ENCODE measurements at regions not wholly inside any gene's neighbourhood (a gene's known extent, or its start where the extent isn't known, plus 50 kb on each side); places are given as distances from the start of the nearest gene placed in this dataset.
"Not testable (repeated sequence)": the region's sequence is repeated elsewhere in the genome, so short reads cannot be mapped to it uniquely, and the experiment has no call there.

- Histone ChIP-seq H3K27ac (no peak overlapping the region), H3K36me3 (no peaks in the 10 kb centered on the region), H3K27me3 (no peaks in the 10 kb centered on the region), H3K4me3 (no peak overlapping the region), H3K4me1 (no peaks in the 10 kb centered on the region), H3K9me3 (no peaks in the 10 kb centered on the region)
- intact Hi-C loops (cut with DNase I; ENCODE audit: low total_unique reads) (no loop called here), in situ Hi-C loops (cut with MboI; ENCODE audit: low sequenced_read_pairs in 4 of 4) (no loop called here)
- ATAC-seq (no peak), DNase-seq (no peak)
- no peak for TF ChIP-seq POLR2A (IDR thresholded peaks at IDR 0.05)
- TF ChIP-seq, protein P1, sequence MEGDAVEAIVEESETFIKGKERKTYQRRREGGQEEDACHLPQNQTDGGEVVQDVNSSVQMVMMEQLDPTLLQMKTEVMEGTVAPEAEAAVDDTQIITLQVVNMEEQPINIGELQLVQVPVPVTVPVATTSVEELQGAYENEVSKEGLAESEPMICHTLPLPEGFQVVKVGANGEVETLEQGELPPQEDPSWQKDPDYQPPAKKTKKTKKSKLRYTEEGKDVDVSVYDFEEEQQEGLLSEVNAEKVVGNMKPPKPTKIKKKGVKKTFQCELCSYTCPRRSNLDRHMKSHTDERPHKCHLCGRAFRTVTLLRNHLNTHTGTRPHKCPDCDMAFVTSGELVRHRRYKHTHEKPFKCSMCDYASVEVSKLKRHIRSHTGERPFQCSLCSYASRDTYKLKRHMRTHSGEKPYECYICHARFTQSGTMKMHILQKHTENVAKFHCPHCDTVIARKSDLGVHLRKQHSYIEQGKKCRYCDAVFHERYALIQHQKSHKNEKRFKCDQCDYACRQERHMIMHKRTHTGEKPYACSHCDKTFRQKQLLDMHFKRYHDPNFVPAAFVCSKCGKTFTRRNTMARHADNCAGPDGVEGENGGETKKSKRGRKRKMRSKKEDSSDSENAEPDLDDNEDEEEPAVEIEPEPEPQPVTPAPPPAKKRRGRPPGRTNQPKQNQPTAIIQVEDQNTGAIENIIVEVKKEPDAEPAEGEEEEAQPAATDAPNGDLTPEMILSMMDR (IDR thresholded peaks at IDR 0.05 in 4 of 5, conservative IDR thresholded peaks at IDR 0.05 in 1 of 5): no peak
Observed at GRCh38 chr3:132135628-132136333, 101.0 kb upstream of the CPNE4 start.

- H3K4me3 ChIP-seq: no peak overlapping the region
- in situ Hi-C loops (cut with MboI; ENCODE audit: low sequenced_read_pairs in 4 of 4): no loop called here
- TF ChIP-seq, protein P1 (IDR thresholded peaks at IDR 0.05 in 4 of 5, conservative IDR thresholded peaks at IDR 0.05 in 1 of 5): no peak
- no peak for TF ChIP-seq POLR2A (IDR thresholded peaks at IDR 0.05)
Observed at GRCh38 chr3:132136334-132136716, 101.5 kb upstream of the CPNE4 start.

GRCh38 chr3:132136902-132137301 lies 102.1 kb upstream of the CPNE4 start:
- H3K36me3 ChIP-seq; in situ Hi-C loops (cut with MboI; ENCODE audit: low sequenced_read_pairs in 4 of 4); H3K27me3 ChIP-seq; H3K9me3 ChIP-seq; intact Hi-C loops (cut with DNase I; ENCODE audit: low total_unique reads); H3K27ac ChIP-seq; DNase-seq; ATAC-seq; H3K4me3 ChIP-seq; H3K4me1 ChIP-seq: not testable (repeated sequence)

More at GRCh38 chr3:132136334-132136716, 101.5 kb upstream of the CPNE4 start:
- no peaks in the 10 kb centered on the region for H3K27me3 ChIP-seq
- ATAC-seq (no peak), DNase-seq (no peak)
- intact Hi-C loops (cut with DNase I; ENCODE audit: low total_unique reads): no loop called here
- H3K36me3 ChIP-seq: no peaks in the 10 kb centered on the region
- no peaks in the 10 kb centered on the region for H3K4me1 ChIP-seq
- no peak overlapping the region for H3K27ac ChIP-seq
- H3K9me3 ChIP-seq: no peaks in the 10 kb centered on the region

DNA sequence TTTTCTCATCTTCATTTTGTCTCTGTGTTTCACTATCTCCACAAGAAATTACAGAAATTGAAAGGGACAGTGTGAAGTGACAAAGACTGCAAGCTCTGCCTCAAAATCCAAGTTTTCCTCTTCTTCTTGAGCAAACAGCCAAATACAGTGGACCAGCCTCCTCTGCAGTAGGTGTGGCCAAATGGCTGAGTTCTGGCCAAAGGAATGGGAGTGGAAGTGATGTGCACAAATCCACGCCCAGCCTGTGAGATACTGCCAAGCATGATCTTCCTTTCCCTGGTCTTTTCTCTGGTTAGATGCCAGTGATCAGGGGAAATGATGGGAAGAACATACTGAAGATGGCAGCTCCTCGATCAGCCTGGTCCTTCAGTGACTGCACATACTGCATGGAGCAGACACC lies 111.0 kb upstream of the CPNE4 start:
- Histone ChIP-seq H3K27me3 (no peaks in the 10 kb centered on the region), H3K36me3 (no peaks in the 10 kb centered on the region), H3K27ac (no peak overlapping the region), H3K9me3 (no peaks in the 10 kb centered on the region), H3K4me1 (no peaks in the 10 kb centered on the region), H3K4me3 (no peak overlapping the region)
- intact Hi-C loops (cut with DNase I; ENCODE audit: low total_unique reads): no loop called here
- DNase-seq (no peak), ATAC-seq (no peak)
- no peak for TF ChIP-seq POLR2A (IDR thresholded peaks at IDR 0.05)
- TF ChIP-seq, protein P1 (IDR thresholded peaks at IDR 0.05 in 4 of 5, conservative IDR thresholded peaks at IDR 0.05 in 1 of 5): no peak
- in situ Hi-C loops (cut with MboI; ENCODE audit: low sequenced_read_pairs in 4 of 4): no loop called here

- Histone ChIP-seq H3K4me1 (no peaks in the 10 kb centered on the region), H3K27ac (no peak overlapping the region), H3K36me3 (no peaks in the 10 kb centered on the region), H3K9me3 (no peaks in the 10 kb centered on the region), H3K4me3 (no peak overlapping the region), H3K27me3 (no peaks in the 10 kb centered on the region)
- in situ Hi-C loops (cut with MboI; ENCODE audit: low sequenced_read_pairs in 4 of 4) (no loop called here), intact Hi-C loops (cut with DNase I; ENCODE audit: low total_unique reads) (no loop called here)
- ATAC-seq (no peak), DNase-seq (no peak)
- no peak for TF ChIP-seq POLR2A (IDR thresholded peaks at IDR 0.05)
- TF ChIP-seq, protein P1 (IDR thresholded peaks at IDR 0.05 in 4 of 5, conservative IDR thresholded peaks at IDR 0.05 in 1 of 5): no peak
Observed at GRCh38 chr3:132154619-132155018, 119.8 kb upstream of the CPNE4 start.
